Neural crest cell (in vitro differentiated cells): ENCODE measurements at regions not wholly inside any gene's neighbourhood (a gene's known extent, or its start where the extent isn't known, plus 50 kb on each side); places are given as distances from the start of the nearest gene placed in this dataset.

ENCODE experiments used
- DNase-seq: peaks from one replicate; pipeline ENCODE4 v3.0.0; 2021; ENCODE audit warnings: low read depth, mixed read lengths, low spot score
- H3K27ac Mint-ChIP-seq: one replicate; pipeline ENCODE4 v1.8.0; 2021; ENCODE audit warnings: mild to moderate bottlenecking, mixed read lengths; ENCODE audit not compliant: unreplicated experiment
- H3K27me3 Mint-ChIP-seq: 2 replicates; pipeline ENCODE4 v1.8.0; 2021; ENCODE audit warnings: low read depth, mild to moderate bottlenecking, mixed read lengths
- H3K36me3 Mint-ChIP-seq: 2 replicates; pipeline ENCODE4 v1.8.0; 2021; ENCODE audit warnings: low read depth, mild to moderate bottlenecking, mixed read lengths
- H3K4me1 Mint-ChIP-seq: 2 replicates; pipeline ENCODE4 v1.8.0; 2021; ENCODE audit warnings: mixed read lengths
- H3K4me3 Mint-ChIP-seq: one replicate; pipeline ENCODE4 v1.8.0; 2021; ENCODE audit warnings: mild to moderate bottlenecking, mixed read lengths
- H3K9me3 Mint-ChIP-seq: 2 replicates; pipeline ENCODE4 v1.8.0; 2021; ENCODE audit warnings: mixed read lengths
- TF ChIP-seq, protein P1 (sequence below): fragments of 200-600 bp; sonication (generic); conservative IDR thresholded peaks from 2 replicates; pipeline ENCODE4 v1.5.0; 2021; ENCODE audit warnings: antibody characterized with exemption, mild to moderate bottlenecking

DNA sequence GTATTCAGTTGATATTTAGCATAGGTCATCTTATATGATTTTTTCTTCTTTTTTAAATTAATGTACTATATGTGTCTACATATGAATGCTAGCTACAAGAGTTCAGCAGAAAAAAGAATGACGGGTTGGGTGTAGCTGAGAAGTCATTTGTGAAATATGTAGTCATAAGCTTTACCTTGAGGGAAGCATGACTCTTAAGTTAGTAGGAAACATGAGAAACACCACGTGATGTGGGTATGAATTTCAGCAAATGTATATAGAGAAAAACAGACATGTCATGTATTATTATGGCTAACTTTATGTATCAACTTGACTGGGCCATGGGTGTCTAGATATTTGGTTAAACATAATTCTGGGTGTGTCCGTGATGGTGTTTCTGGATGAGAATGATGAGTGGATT lies 125.0 kb downstream of the RAP2B start:
- H3K4me3 Mint-ChIP-seq, result no peak overlapping the region
- H3K9me3 Mint-ChIP-seq, result no peaks in the 10 kb centered on the region
- peaks cover 10% of the 10 kb centered on the region for H3K4me1 Mint-ChIP-seq
- H3K27me3 Mint-ChIP-seq, result no peaks in the 10 kb centered on the region
- TF ChIP-seq, protein P1, sequence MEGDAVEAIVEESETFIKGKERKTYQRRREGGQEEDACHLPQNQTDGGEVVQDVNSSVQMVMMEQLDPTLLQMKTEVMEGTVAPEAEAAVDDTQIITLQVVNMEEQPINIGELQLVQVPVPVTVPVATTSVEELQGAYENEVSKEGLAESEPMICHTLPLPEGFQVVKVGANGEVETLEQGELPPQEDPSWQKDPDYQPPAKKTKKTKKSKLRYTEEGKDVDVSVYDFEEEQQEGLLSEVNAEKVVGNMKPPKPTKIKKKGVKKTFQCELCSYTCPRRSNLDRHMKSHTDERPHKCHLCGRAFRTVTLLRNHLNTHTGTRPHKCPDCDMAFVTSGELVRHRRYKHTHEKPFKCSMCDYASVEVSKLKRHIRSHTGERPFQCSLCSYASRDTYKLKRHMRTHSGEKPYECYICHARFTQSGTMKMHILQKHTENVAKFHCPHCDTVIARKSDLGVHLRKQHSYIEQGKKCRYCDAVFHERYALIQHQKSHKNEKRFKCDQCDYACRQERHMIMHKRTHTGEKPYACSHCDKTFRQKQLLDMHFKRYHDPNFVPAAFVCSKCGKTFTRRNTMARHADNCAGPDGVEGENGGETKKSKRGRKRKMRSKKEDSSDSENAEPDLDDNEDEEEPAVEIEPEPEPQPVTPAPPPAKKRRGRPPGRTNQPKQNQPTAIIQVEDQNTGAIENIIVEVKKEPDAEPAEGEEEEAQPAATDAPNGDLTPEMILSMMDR, result no peak
- H3K36me3 Mint-ChIP-seq, result no peaks in the 10 kb centered on the region
- no peak for DNase-seq
- no peak overlapping the region for H3K27ac Mint-ChIP-seq

DNA sequence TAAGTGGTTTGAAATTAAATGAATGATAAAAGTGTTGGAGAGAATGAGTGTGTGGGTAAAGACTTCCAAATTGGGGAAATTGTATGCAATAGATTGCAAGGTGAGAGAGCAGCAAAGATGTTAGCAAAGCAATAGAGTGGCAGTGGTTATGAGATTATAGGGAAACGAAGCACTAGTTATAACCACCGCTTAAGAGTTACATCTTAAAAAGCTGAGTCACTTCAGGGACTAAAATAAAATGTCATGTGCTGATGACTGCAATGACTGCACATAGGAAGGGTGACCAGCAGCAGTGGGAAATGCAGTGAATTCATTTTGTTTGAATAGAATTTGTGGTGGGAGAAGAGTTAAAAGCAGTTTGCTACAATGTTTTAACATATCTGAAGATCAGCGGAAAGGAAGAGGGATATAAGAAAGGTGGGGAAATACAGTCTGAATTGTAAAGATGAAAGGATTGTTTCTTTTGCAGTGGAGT lies 127.3 kb downstream of the RAP2B start:
- TF ChIP-seq, protein P1, result no peak
- no peak for DNase-seq
- H3K36me3 Mint-ChIP-seq, result no peaks in the 10 kb centered on the region
- no peaks in the 10 kb centered on the region for H3K9me3 Mint-ChIP-seq
- peaks cover 7% of the 10 kb centered on the region for H3K4me1 Mint-ChIP-seq
- H3K4me3 Mint-ChIP-seq, result no peak overlapping the region
- no peak overlapping the region for H3K27ac Mint-ChIP-seq
- H3K27me3 Mint-ChIP-seq, result no peaks in the 10 kb centered on the region

DNA sequence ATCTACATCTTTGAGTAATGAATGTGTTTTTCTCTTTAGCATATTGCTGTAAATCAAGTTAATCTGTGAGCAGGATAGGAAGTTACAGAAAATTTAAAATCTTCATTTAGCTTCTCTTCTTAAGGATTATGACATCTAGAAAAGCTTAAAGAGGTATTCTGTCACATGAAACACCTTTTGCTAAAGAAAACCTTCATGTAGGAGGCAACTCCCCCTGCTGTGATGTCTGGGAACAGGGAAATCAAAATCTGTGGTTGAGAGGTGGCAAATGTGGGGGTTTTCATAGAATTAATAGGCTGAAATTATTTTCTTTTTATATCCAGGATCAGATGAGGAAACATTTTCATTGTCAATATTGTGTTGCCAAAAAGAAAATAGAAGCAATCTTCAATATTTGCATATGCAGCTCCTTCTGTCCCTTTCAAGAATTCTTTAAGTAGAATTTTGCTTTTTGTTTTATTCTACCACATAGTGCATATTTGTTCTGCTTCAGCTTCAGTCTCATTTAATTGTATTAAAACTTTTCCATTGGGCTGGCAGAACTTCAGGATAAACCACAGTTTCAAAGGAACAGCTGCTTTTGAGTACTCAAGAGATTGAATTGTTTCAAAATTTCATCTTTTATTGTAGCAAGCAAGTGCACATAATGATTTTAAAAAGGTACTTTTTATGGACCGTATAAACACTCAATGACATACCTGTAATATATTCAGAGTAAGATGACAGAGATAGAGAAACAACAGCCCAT lies 128.4 kb downstream of the RAP2B start:
- H3K9me3 Mint-ChIP-seq, result no peaks in the 10 kb centered on the region
- no peaks in the 10 kb centered on the region for H3K36me3 Mint-ChIP-seq
- no peak overlapping the region for H3K27ac Mint-ChIP-seq
- no peak for DNase-seq
- H3K27me3 Mint-ChIP-seq, result no peaks in the 10 kb centered on the region
- H3K4me1 Mint-ChIP-seq, result peaks cover 6% of the 10 kb centered on the region
- H3K4me3 Mint-ChIP-seq, result no peak overlapping the region
- TF ChIP-seq, protein P1, result peak; percentile 36

DNA sequence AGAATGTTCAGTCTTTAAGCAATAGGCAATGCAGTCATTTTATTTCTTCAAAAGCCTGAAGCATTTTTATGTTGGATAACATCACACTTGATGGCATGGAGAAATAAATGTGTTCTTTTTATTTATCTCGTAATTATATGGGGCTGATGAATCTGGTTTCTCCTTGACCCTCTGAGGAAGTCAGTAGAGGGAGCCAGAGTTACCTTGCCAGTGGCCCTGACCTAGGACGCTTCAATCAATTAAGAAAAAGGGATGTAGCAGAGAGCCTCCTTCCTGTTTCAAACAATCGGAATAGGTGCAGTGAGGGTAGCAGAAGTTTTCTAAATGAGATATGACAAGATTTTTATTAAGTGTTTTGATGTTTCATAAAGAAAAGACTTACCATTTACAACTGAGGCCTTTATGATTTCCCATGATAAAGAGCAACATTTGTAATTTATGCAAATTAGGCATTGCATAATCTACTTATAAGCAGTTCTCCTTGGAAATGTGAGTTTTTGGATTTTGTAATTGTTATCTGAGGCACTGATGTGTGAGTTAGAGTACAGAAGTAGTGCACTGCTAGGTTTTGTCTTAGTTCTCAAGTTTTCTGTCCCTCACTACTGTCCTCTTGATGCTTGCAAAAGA lies 129.1 kb downstream of the RAP2B start:
- Mint-ChIP-seq H3K4me3 (no peak overlapping the region), H3K27ac (no peak overlapping the region), H3K36me3 (no peaks in the 10 kb centered on the region), H3K4me1 (no peaks in the 10 kb centered on the region), H3K27me3 (no peaks in the 10 kb centered on the region), H3K9me3 (no peaks in the 10 kb centered on the region)
- DNase-seq, result no peak
- TF ChIP-seq, protein P1, result peak; percentile 44

DNA sequence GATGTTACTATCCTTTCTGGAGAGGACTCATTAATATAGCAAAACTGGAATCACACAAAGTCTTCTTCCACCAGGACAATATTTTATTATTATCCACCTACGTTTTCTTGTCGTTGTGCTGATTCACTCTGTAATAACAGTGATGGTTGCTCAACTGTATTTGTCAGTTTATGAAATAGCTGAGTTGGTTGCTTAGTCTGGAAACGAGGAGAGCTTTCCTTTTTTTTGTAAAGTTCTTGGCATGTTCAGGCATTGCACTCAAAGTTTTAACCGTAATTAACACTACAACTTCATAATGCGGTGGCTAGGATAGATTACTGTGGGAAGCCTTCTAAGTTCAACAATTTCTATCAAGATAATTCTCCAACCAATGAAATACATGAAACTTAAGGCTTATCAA lies 131.2 kb downstream of the RAP2B start:
- no peak overlapping the region for H3K27ac Mint-ChIP-seq
- no peak overlapping the region for H3K4me3 Mint-ChIP-seq
- no peaks in the 10 kb centered on the region for H3K27me3 Mint-ChIP-seq
- no peaks in the 10 kb centered on the region for H3K36me3 Mint-ChIP-seq
- DNase-seq, result no peak
- no peaks in the 10 kb centered on the region for H3K9me3 Mint-ChIP-seq
- no peaks in the 10 kb centered on the region for H3K4me1 Mint-ChIP-seq
- TF ChIP-seq, protein P1, result no peak
